Transverse colon (tissue), 4 donors: ENCODE measurements at regions not wholly inside any gene's neighbourhood (a gene's known extent, or its start where the extent isn't known, plus 50 kb on each side); places are given as distances from the start of the nearest gene placed in this dataset.

Source experiments
- DNase-seq: peaks from one replicate; pipeline ENCODE4 v3.0.0-alpha.2; 2019
- H3K27ac ChIP-seq, 4 donors: fragments of 200-600 bp; sonication (generic); 2 replicates each; pipeline ENCODE4 v1.5.1; 2016 to 2018; ENCODE audit warnings: inconsistent platforms in 4 of 4
- H3K27me3 ChIP-seq: fragments of 200-600 bp; sonication (generic); 2 replicates; pipeline ENCODE4 v1.5.1; 2017; ENCODE audit warnings: inconsistent platforms
- H3K36me3 ChIP-seq, 4 donors: fragments of 200-600 bp; sonication (generic); 2 replicates each; pipeline ENCODE4 v1.5.1; 2017 to 2019; ENCODE audit warnings: inconsistent platforms in 4 of 4
- H3K4me1 ChIP-seq, 4 donors: fragments of 200-600 bp; sonication (generic); 2 replicates each; pipeline ENCODE4 v1.5.1; 2017 to 2020; ENCODE audit warnings: inconsistent platforms in 4 of 4
- H3K4me3 ChIP-seq, 4 donors: fragments of 200-600 bp; sonication (generic); 1 replicate in 1 of 4; 2 replicates in 3 of 4; pipeline versions ENCODE4 v1.5.1 to v1.6.1; 2017 to 2019; ENCODE audit warnings: inconsistent platforms in 4 of 4
- H3K9me3 ChIP-seq, 2 donors: fragments of 200-600 bp; sonication (generic); 2 replicates each; pipeline ENCODE4 v1.5.1; 2017 to 2019; ENCODE audit warnings: inconsistent platforms in 2 of 2
- CTCF ChIP-seq, 5 experiments: fragments of 200-600 bp in 3 of 5; fragments of 450-650 bp in 2 of 5; sonication (generic) in 3 of 5; IDR thresholded peaks; 1 replicate in 2 of 5; 2 replicates in 3 of 5; pipeline ENCODE4 v1.5.1; 2016 to 2017; ENCODE audit warnings: antibody characterized with exemption in 5 of 5, inconsistent platforms in 3 of 5, mild to moderate bottlenecking in 2 of 5, moderate library complexity in 1 of 5
- EP300 ChIP-seq: sonication (generic); formaldehyde crosslinking; IDR thresholded peaks from one replicate; pipeline ENCODE4 v1.6.1; 2017; ENCODE audit warnings: antibody characterized with exemption, low read depth
- POLR2A ChIP-seq: fragments of 450-650 bp; IDR thresholded peaks from one replicate; pipeline ENCODE4 v1.6.1; 2016; ENCODE audit warnings: antibody characterized with exemption, mild to moderate bottlenecking, moderate library complexity
- POLR2AphosphoS5 ChIP-seq, 3 donors: sonication (generic); formaldehyde crosslinking; IDR thresholded peaks; one replicate each; pipeline ENCODE4 v1.6.1; 2016; ENCODE audit warnings: antibody characterized with exemption in 3 of 3
- WGBS, 2 donors: methylation state at CpG; one replicate each; pipeline ENCODE4 v1.1.5; 2018; ENCODE audit warnings: low coverage in 1 of 2; 5-methylcytosine and 5-hydroxymethylcytosine counted together
- in situ Hi-C, 4 donors: fragments of 200-750 bp; cut with MboI; loops; one replicate each; pipeline versions ENCODE4 v1.15.0 to v1.15.1; 2017; ENCODE audit warnings: low sequenced_read_pairs in 3 of 4, low pct_ligation_motif_present in 1 of 4, low pct_unique_long_range_greater_than_20kb in 1 of 4
- intact Hi-C: fragments of 100-400 bp; cut with DNase I; formaldehyde crosslinking; loops from one replicate; pipeline ENCODE4 v1.15.1; 2023; ENCODE audit warnings: low total_unique reads

GRCh38 chr6:147903931-147904330 lies 395.4 kb downstream of the SAMD5 start:
- H3K27ac ChIP-seq, result no peak overlapping the region
- H3K9me3 ChIP-seq, result no peaks in the 10 kb centered on the region
- no peaks in the 10 kb centered on the region for H3K36me3 ChIP-seq
- no peaks in the 10 kb centered on the region for H3K27me3 ChIP-seq
- intact Hi-C loops (loop anchor here (10.0 kb wide), 1 partner anchor 669 kb away; no protein-coding TSS in a partner anchor), in situ Hi-C loops (no loop called here)
- no peak for DNase-seq
- 100% methylated on average over 2 of the region's 2 CpGs; no CpG with 5 or more reads in 1 of the 2 donors for WGBS, 2 donors
- H3K4me3 ChIP-seq, result no peak overlapping the region
- TF ChIP-seq CTCF (IDR thresholded peaks at IDR 0.05), result no peak
- no peak for TF ChIP-seq POLR2AphosphoS5 (IDR thresholded peaks at IDR 0.05)
- TF ChIP-seq EP300, result no peak
- no peak for TF ChIP-seq POLR2A
- no peaks in the 10 kb centered on the region for H3K4me1 ChIP-seq

- Histone ChIP-seq H3K27me3 (no peaks in the 10 kb centered on the region), H3K4me1 (no peaks in the 10 kb centered on the region), H3K4me3 (no peak overlapping the region), H3K27ac (no peak overlapping the region), H3K9me3 (no peaks in the 10 kb centered on the region), H3K36me3 (no peaks in the 10 kb centered on the region)
- no peak for TF ChIP-seq POLR2A
- no peak for TF ChIP-seq EP300
- TF ChIP-seq CTCF (IDR thresholded peaks at IDR 0.05), result no peak
- TF ChIP-seq POLR2AphosphoS5 (IDR thresholded peaks at IDR 0.05), result no peak
- intact Hi-C loops, result loop anchor here (10.0 kb wide), 1 partner anchor 670 kb away; no protein-coding TSS in a partner anchor
- no peak for DNase-seq
- 89 to 92% methylated on average over 3 to 4 of the region's 4 CpGs for WGBS, 2 donors
- in situ Hi-C loops, result no loop called here
Observed at GRCh38 chr6:147904416-147904815, 395.9 kb downstream of the SAMD5 start.

- H3K9me3 ChIP-seq, result no peaks in the 10 kb centered on the region
- no peak overlapping the region for H3K4me3 ChIP-seq
- intact Hi-C loops (loop anchor here (10.0 kb wide), 1 partner anchor 671 kb away; no protein-coding TSS in a partner anchor), in situ Hi-C loops (no loop called here)
- H3K36me3 ChIP-seq, result no peaks in the 10 kb centered on the region
- no peaks in the 10 kb centered on the region for H3K4me1 ChIP-seq
- no peak for DNase-seq
- H3K27ac ChIP-seq, result no peak overlapping the region
- 82 to 88% methylated on average over 2 to 3 of the region's 3 CpGs for WGBS, 2 donors
- no peaks in the 10 kb centered on the region for H3K27me3 ChIP-seq
- TF ChIP-seq POLR2AphosphoS5 (IDR thresholded peaks at IDR 0.05) (no peak), POLR2A (no peak), EP300 (no peak), CTCF (IDR thresholded peaks at IDR 0.05) (no peak)
Observed at GRCh38 chr6:147905711-147906110, 397.2 kb downstream of the SAMD5 start.

GRCh38 chr6:147906361-147906760 lies 397.9 kb downstream of the SAMD5 start:
- no peaks in the 10 kb centered on the region for H3K36me3 ChIP-seq
- no peaks in the 10 kb centered on the region for H3K27me3 ChIP-seq
- no peak for DNase-seq
- H3K9me3 ChIP-seq, result no peaks in the 10 kb centered on the region
- in situ Hi-C loops (no loop called here), intact Hi-C loops (loop anchor here (10.0 kb wide), 1 partner anchor 672 kb away; no protein-coding TSS in a partner anchor)
- no peak for TF ChIP-seq POLR2A
- TF ChIP-seq CTCF (IDR thresholded peaks at IDR 0.05), result no peak
- TF ChIP-seq POLR2AphosphoS5 (IDR thresholded peaks at IDR 0.05), result no peak
- TF ChIP-seq EP300, result no peak
- no peaks in the 10 kb centered on the region for H3K4me1 ChIP-seq
- H3K27ac ChIP-seq, result no peak overlapping the region
- 87 to 91% methylated on average over 2 to 3 of the region's 3 CpGs for WGBS, 2 donors
- H3K4me3 ChIP-seq, result no peak overlapping the region
